GM12878 (cell line): ENCODE measurements at regions not wholly inside any gene's neighbourhood (a gene's known extent, or its start where the extent isn't known, plus 50 kb on each side); places are given as distances from the start of the nearest gene placed in this dataset.

ENCODE experiments used
- ATAC-seq: fragments of 200-7000 bp; cut with Tn5 transposase; 3 replicates; pipeline ENCODE4 v1.9.1; 2020; ENCODE audit warnings: mild to moderate bottlenecking, moderate library complexity
- BruUV-seq: library from RNA; stranded (reverse); fragments of 400-500 nt; replicated peaks from 2 replicates; lab custom pipeline; 2021; lab: Mats Ljungman, UMichigan
- CTCF ChIA-PET: fragments of 300-600 bp; sonication (Branson Sonifier 250); formaldehyde crosslinking; extraction: SDS; loops from one replicate; lab custom pipeline; 2021; ENCODE audit warnings: inconsistent platforms; lab: Yijun Ruan, JAX
- POLR2A ChIA-PET: fragments of 350-600 bp; formaldehyde crosslinking; extraction: SDS; loops from one replicate; lab custom pipeline; 2021; ENCODE audit warnings: inconsistent platforms; lab: Charles Lee
- RAD21 ChIA-PET: fragments of 300-600 bp; sonication (Branson Sonifier 250); formaldehyde crosslinking; loops from one replicate; lab custom pipeline; 2023; ENCODE audit warnings: antibody characterized with exemption; ENCODE audit not compliant: unreplicated experiment; lab: Charles Lee
- SMC1A ChIA-PET: fragments of 300-600 bp; sonication (Branson Sonifier 250); formaldehyde crosslinking; loops from one replicate; lab custom pipeline; 2023; ENCODE audit not compliant: unreplicated experiment, uncharacterized antibody; lab: Charles Lee
- DNase-seq: peaks from one replicate; pipeline ENCODE4 v3.0.0-alpha.2; 2011; ENCODE audit warnings: low read depth, low spot score
- FAIRE-seq: peaks from 3 replicates; lab custom pipeline; 2011; peaks lifted over from hg19 to GRCh38; lab: Jason Lieb, UNC
- H2AFZ ChIP-seq: 2 replicates; pipeline ENCODE4 v1.6.0; 2011; ENCODE audit warnings: low read depth, low read length, control low read depth; ENCODE audit not compliant: control insufficient read depth
- H3K27ac ChIP-seq: 2 replicates; pipeline ENCODE4 v1.5.1; 2011; ENCODE audit warnings: control low read depth; ENCODE audit not compliant: control insufficient read depth, insufficient read depth
- H3K27me3 ChIP-seq, 2 experiments: replicated peaks in 1 of 2; 2 replicates each; pipeline versions ENCODE4 v1.6.0 to v1.6.1; 2011; ENCODE audit warnings: low read length in 1 of 2; ENCODE audit not compliant: control insufficient read depth in 2 of 2, insufficient read depth in 2 of 2
- H3K36me3 ChIP-seq, 2 experiments: 2 replicates each; pipeline ENCODE4 v1.5.1; 2011; ENCODE audit warnings: low read length in 1 of 2; ENCODE audit not compliant: control insufficient read depth in 2 of 2, insufficient read depth in 2 of 2
- H3K4me1 ChIP-seq: 2 replicates; pipeline ENCODE4 v1.6.1; 2011; ENCODE audit warnings: mild to moderate bottlenecking, low read length, moderate library complexity, mixed read lengths; ENCODE audit not compliant: control insufficient read depth, insufficient read depth
- H3K4me2 ChIP-seq: 2 replicates; pipeline ENCODE4 v1.6.0; 2011; ENCODE audit warnings: control low read depth; ENCODE audit not compliant: control insufficient read depth, insufficient read depth
- H3K4me3 ChIP-seq: fragments of 200-600 bp; sonication (generic); 2 replicates; pipeline ENCODE4 v1.5.1; 2016
- H3K79me2 ChIP-seq: 2 replicates; pipeline ENCODE4 v1.6.0; 2011; ENCODE audit warnings: low read length; ENCODE audit not compliant: control insufficient read depth, insufficient read depth
- H3K9ac ChIP-seq: 2 replicates; pipeline ENCODE4 v1.8.0; 2011; ENCODE audit warnings: low read length, control low read depth, mixed read lengths; ENCODE audit not compliant: control insufficient read depth, insufficient read depth
- H3K9me3 ChIP-seq: replicated peaks from 3 replicates; pipeline ENCODE4 v1.5.1; 2011; ENCODE audit warnings: mild to moderate bottlenecking, low read length; ENCODE audit not compliant: control insufficient read depth, insufficient read depth
- H4K20me1 ChIP-seq: 2 replicates; pipeline ENCODE4 v1.6.0; 2011; ENCODE audit not compliant: control insufficient read depth, insufficient read depth
- ESRRA ChIP-seq: IDR thresholded peaks from 2 replicates; pipeline ENCODE4 v1.6.1; 2012; ENCODE audit warnings: mild to moderate bottlenecking, low read length, improper control_type of control experiment
- IRF3 ChIP-seq: fragments of 450-650 bp; IDR thresholded peaks from 2 replicates; pipeline ENCODE4 v1.6.1; 2014; ENCODE audit warnings: mild to moderate bottlenecking
- NFYB ChIP-seq: IDR thresholded peaks from 2 replicates; pipeline ENCODE4 v1.6.1; 2011; ENCODE audit warnings: low read depth, mild to moderate bottlenecking, low read length, improper control_type of control experiment, moderate library complexity; ENCODE audit not compliant: insufficient read depth
- POLR2A ChIP-seq: IDR thresholded peaks from 2 replicates; pipeline ENCODE4 v1.6.1; 2011; ENCODE audit warnings: low read depth, mild to moderate bottlenecking, low read length
- POLR2AphosphoS2 ChIP-seq: IDR thresholded peaks from 2 replicates; pipeline ENCODE4 v1.6.1; 2011; ENCODE audit warnings: low read depth, mild to moderate bottlenecking, low read length, improper control_type of control experiment, moderate library complexity
- SMAD5 ChIP-seq: IDR thresholded peaks from 2 replicates; pipeline ENCODE4 v1.6.1; 2016; ENCODE audit warnings: antibody characterized with exemption, low read depth
- SREBF1 ChIP-seq: IDR thresholded peaks from 2 replicates; pipeline ENCODE4 v1.6.1; 2012; ENCODE audit warnings: mild to moderate bottlenecking, low read length
- WGBS: methylation state at CpG from one replicate; pipeline ENCODE4 v1.1.6; 2016; ENCODE audit warnings: low lambda C conversion rate; ENCODE audit not compliant: insufficient replicate concordance, insufficient coverage; ENCODE audit errors: missing lambda C conversion rate; 5-methylcytosine and 5-hydroxymethylcytosine counted together
- in situ Hi-C: fragments of 300-500 bp; cut with MboI; formaldehyde crosslinking; loops from 9 replicates; pipeline ENCODE4 v1.14.3; 2018; ENCODE audit warnings: mixed read lengths
- intact Hi-C: fragments of 100-400 bp; cut with micrococcal nuclease; formaldehyde crosslinking; loops from one replicate; pipeline ENCODE4 v1.14.2; 2022; ENCODE audit not compliant: unreplicated experiment
- TF ChIP-seq, protein P1 (sequence below): IDR thresholded peaks from 2 replicates; pipeline ENCODE4 v1.6.1; 2011; ENCODE audit warnings: low read depth, low read length, improper control_type of control experiment, borderline replicate concordance
- TF ChIP-seq, protein P2 (sequence below): fragments of 450-650 bp; IDR thresholded peaks from 2 replicates; pipeline ENCODE4 v1.6.1; 2018; ENCODE audit warnings: borderline replicate concordance, mild to moderate bottlenecking; ENCODE audit not compliant: partially characterized antibody
- TF ChIP-seq, protein P3 (sequence below): fragments of 450-650 bp; IDR thresholded peaks from 2 replicates; pipeline ENCODE4 v1.6.1; 2016; ENCODE audit warnings: mild to moderate bottlenecking
- TF ChIP-seq, protein P4 (sequence below): fragments of 150-350 bp; IDR thresholded peaks from 2 replicates; pipeline ENCODE4 v1.6.1; 2014; ENCODE audit warnings: mild to moderate bottlenecking, low read depth, low read length

DNA sequence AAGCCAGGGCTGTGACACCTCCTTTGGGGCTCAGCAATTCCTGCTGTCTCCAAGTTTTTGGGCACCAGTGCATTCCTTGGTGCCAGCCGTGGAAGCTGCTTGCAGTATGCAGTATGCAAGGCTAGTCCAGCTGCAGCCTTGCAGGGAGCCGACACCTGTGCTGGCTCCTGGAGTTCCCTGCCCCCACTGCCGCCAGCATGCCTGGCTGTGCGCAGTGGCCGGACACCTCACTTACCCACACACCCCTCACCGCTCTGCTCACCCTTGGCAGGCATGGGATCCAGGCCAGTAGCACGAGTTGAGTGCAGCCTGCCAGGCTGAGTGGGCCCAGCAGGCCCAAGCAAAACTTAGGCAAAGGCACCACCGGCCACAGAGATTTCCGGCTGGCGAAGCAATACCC lies 77.4 kb downstream of the SAMD9 start:
- no peaks in the 10 kb centered on the region for H3K36me3 ChIP-seq
- no peaks in the 10 kb centered on the region for H3K79me2 ChIP-seq
- ChIA-PET SMC1A (interaction anchor here (1.1 kb wide), 1 partner anchor 8 kb away, joined by 5 read pairs; no protein-coding TSS in a partner anchor), CTCF (interaction anchor here (0.7 to 1.8 kb wide), 2 partner anchors 8 to 23 kb away, joined by 3 to 4 read pairs; no protein-coding TSS in a partner anchor), POLR2A (no interaction called here), RAD21 (no interaction called here)
- no peak for DNase-seq
- no peaks in the 10 kb centered on the region for H4K20me1 ChIP-seq
- intact Hi-C loops (no loop called here), in situ Hi-C loops (no loop called here)
- H2AFZ ChIP-seq: no peak overlapping the region
- no peaks in the 10 kb centered on the region for H3K27me3 ChIP-seq
- no TSS peak for BruUV-seq
- H3K9me3 ChIP-seq: no peaks in the 10 kb centered on the region; the same call in 2 of the 3 replicates
- H3K4me3 ChIP-seq: no peak overlapping the region
- H3K4me1 ChIP-seq: peaks cover 14% of the 10 kb centered on the region
- WGBS: 84% methylated on average over 10 of the region's 10 CpGs
- TF ChIP-seq POLR2AphosphoS2 (no peak), SREBF1 (no peak), POLR2A (no peak), SMAD5 (no peak), NFYB (no peak), ESRRA (no peak), IRF3 (no peak)
- TF ChIP-seq, protein P1, sequence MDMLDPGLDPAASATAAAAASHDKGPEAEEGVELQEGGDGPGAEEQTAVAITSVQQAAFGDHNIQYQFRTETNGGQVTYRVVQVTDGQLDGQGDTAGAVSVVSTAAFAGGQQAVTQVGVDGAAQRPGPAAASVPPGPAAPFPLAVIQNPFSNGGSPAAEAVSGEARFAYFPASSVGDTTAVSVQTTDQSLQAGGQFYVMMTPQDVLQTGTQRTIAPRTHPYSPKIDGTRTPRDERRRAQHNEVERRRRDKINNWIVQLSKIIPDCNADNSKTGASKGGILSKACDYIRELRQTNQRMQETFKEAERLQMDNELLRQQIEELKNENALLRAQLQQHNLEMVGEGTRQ: no peak
- TF ChIP-seq, protein P2, sequence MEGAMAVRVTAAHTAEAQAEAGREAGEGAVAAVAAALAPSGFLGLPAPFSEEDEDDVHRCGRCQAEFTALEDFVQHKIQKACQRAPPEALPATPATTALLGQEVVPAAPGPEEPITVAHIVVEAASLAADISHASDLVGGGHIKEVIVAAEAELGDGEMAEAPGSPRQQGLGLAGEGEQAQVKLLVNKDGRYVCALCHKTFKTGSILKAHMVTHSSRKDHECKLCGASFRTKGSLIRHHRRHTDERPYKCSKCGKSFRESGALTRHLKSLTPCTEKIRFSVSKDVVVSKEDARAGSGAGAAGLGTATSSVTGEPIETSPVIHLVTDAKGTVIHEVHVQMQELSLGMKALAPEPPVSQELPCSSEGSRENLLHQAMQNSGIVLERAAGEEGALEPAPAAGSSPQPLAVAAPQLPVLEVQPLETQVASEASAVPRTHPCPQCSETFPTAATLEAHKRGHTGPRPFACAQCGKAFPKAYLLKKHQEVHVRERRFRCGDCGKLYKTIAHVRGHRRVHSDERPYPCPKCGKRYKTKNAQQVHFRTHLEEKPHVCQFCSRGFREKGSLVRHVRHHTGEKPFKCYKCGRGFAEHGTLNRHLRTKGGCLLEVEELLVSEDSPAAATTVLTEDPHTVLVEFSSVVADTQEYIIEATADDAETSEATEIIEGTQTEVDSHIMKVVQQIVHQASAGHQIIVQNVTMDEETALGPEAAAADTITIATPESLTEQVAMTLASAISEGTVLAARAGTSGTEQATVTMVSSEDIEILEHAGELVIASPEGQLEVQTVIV: no peak
- TF ChIP-seq, protein P3, sequence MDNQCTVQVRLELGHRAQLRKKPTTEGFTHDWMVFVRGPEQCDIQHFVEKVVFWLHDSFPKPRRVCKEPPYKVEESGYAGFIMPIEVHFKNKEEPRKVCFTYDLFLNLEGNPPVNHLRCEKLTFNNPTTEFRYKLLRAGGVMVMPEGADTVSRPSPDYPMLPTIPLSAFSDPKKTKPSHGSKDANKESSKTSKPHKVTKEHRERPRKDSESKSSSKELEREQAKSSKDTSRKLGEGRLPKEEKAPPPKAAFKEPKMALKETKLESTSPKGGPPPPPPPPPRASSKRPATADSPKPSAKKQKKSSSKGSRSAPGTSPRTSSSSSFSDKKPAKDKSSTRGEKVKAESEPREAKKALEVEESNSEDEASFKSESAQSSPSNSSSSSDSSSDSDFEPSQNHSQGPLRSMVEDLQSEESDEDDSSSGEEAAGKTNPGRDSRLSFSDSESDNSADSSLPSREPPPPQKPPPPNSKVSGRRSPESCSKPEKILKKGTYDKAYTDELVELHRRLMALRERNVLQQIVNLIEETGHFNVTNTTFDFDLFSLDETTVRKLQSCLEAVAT: no peak
- TF ChIP-seq, protein P4, sequence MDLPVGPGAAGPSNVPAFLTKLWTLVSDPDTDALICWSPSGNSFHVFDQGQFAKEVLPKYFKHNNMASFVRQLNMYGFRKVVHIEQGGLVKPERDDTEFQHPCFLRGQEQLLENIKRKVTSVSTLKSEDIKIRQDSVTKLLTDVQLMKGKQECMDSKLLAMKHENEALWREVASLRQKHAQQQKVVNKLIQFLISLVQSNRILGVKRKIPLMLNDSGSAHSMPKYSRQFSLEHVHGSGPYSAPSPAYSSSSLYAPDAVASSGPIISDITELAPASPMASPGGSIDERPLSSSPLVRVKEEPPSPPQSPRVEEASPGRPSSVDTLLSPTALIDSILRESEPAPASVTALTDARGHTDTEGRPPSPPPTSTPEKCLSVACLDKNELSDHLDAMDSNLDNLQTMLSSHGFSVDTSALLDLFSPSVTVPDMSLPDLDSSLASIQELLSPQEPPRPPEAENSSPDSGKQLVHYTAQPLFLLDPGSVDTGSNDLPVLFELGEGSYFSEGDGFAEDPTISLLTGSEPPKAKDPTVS: no peak
- no peak overlapping the region for H3K9ac ChIP-seq
- no peak for ATAC-seq
- no peak for FAIRE-seq
- no peak overlapping the region for H3K27ac ChIP-seq
- H3K4me2 ChIP-seq: no peak overlapping the region
